KMS-11 (cell line): ENCODE measurements at regions not wholly inside any gene's neighbourhood (a gene's known extent, or its start where the extent isn't known, plus 50 kb on each side); places are given as distances from the start of the nearest gene placed in this dataset.
"Not testable (repeated sequence)": the region's sequence is repeated elsewhere in the genome, so short reads cannot be mapped to it uniquely, and the experiment has no call there.

Experiments
- H2AFZ ChIP-seq: fragments of 200-600 bp; sonication (generic); 2 replicates; pipeline ENCODE4 v1.6.1; 2016; ENCODE audit warnings: antibody characterized with exemption, mixed run types, low read depth
- H3K27ac ChIP-seq: fragments of 200-600 bp; sonication (generic); 2 replicates; pipeline ENCODE4 v1.6.1; 2016; ENCODE audit warnings: mild to moderate bottlenecking, mixed run types
- H3K27me3 ChIP-seq: fragments of 200-600 bp; sonication (generic); 2 replicates; pipeline ENCODE4 v1.6.1; 2017; ENCODE audit warnings: mild to moderate bottlenecking, low read depth, mixed run types, moderate library complexity; ENCODE audit not compliant: insufficient read depth
- H3K36me3 ChIP-seq: fragments of 200-600 bp; sonication (generic); 2 replicates; pipeline ENCODE4 v1.6.1; 2017; ENCODE audit warnings: mild to moderate bottlenecking, mixed run types; ENCODE audit not compliant: insufficient read depth
- H3K4me1 ChIP-seq: fragments of 200-600 bp; sonication (generic); 2 replicates; pipeline ENCODE4 v1.6.1; 2016; ENCODE audit warnings: mild to moderate bottlenecking, low read depth, mixed run types; ENCODE audit not compliant: poor library complexity, severe bottlenecking
- H3K4me2 ChIP-seq: fragments of 200-600 bp; sonication (generic); 2 replicates; pipeline ENCODE4 v1.7.0; 2016; ENCODE audit warnings: mild to moderate bottlenecking, mixed run types
- H3K4me3 ChIP-seq: fragments of 200-600 bp; sonication (generic); IDR thresholded peaks from 2 replicates; pipeline ENCODE4 v1.6.1; 2017; ENCODE audit warnings: low read depth, low read length, mixed read lengths; ENCODE audit not compliant: insufficient read depth
- H3K79me2 ChIP-seq: fragments of 200-600 bp; sonication (generic); 2 replicates; pipeline ENCODE4 v1.6.1; 2016; ENCODE audit warnings: low read depth, mixed run types; ENCODE audit not compliant: insufficient read depth
- H3K9ac ChIP-seq: fragments of 200-600 bp; sonication (generic); 2 replicates; pipeline ENCODE4 v1.6.1; 2016; ENCODE audit warnings: mild to moderate bottlenecking, mixed run types
- H4K20me1 ChIP-seq: fragments of 200-600 bp; sonication (generic); 2 replicates; pipeline ENCODE4 v1.6.1; 2016; ENCODE audit warnings: mild to moderate bottlenecking, mixed run types; ENCODE audit not compliant: insufficient read depth
- TF ChIP-seq, protein P1 (sequence below): fragments of 200-600 bp; sonication (generic); conservative IDR thresholded peaks from 2 replicates; pipeline ENCODE4 v1.6.1; 2017; ENCODE audit warnings: low read depth, mild to moderate bottlenecking, antibody characterized with exemption, low read length, moderate library complexity, mixed read lengths

DNA sequence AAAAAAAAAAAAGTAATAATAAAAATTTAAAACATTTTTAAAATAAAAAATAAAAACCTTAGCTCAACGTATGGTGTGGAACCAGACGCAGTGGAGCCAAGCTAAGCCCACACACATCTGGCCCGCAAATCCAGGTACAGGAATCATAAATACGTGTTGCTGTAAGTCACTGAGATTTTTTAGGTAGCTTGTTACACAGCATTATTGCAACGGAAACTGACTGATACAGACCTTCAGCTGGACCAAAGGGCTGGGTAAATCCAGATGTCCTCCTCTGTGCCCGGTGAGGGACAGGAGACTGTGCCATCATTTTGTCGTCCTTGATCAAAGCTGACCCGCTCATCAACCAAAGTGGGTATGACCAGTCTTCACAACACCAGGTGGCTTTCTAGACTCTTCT is 104.9 kb downstream of the TMEM130 start:
- H4K20me1 ChIP-seq: no peaks in the 10 kb centered on the region
- H3K27ac ChIP-seq: no peak overlapping the region
- H2AFZ ChIP-seq: no peak overlapping the region
- no peaks in the 10 kb centered on the region for H3K36me3 ChIP-seq
- no peaks in the 10 kb centered on the region for H3K79me2 ChIP-seq
- no peak overlapping the region for H3K4me2 ChIP-seq
- TF ChIP-seq, protein P1, sequence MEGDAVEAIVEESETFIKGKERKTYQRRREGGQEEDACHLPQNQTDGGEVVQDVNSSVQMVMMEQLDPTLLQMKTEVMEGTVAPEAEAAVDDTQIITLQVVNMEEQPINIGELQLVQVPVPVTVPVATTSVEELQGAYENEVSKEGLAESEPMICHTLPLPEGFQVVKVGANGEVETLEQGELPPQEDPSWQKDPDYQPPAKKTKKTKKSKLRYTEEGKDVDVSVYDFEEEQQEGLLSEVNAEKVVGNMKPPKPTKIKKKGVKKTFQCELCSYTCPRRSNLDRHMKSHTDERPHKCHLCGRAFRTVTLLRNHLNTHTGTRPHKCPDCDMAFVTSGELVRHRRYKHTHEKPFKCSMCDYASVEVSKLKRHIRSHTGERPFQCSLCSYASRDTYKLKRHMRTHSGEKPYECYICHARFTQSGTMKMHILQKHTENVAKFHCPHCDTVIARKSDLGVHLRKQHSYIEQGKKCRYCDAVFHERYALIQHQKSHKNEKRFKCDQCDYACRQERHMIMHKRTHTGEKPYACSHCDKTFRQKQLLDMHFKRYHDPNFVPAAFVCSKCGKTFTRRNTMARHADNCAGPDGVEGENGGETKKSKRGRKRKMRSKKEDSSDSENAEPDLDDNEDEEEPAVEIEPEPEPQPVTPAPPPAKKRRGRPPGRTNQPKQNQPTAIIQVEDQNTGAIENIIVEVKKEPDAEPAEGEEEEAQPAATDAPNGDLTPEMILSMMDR: no peak
- H3K4me1 ChIP-seq: no peaks in the 10 kb centered on the region
- no peak overlapping the region for H3K4me3 ChIP-seq
- no peaks in the 10 kb centered on the region; the same call in 1 of the 2 replicates for H3K27me3 ChIP-seq
- H3K9ac ChIP-seq: no peak overlapping the region

DNA sequence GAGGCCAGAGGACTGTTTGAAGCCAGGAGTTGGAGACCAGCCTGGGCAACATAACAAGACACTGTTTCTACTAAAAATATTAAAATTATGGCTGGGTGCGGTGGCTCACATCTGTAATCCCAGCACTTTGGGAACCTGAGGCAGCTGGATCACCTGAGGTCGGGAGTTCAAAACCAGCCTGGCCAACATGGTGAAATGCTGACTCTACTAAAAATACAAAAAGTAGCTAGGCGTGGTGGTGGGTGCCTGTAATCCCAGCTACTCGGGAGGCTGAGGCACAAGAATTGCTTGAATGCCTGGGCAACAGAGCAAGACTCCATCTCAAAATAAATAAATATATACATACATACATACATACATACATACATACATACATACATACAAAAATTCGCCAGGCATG is 99.7 kb downstream of the TMEM130 start:
- H3K79me2 ChIP-seq, H3K4me1 ChIP-seq, H2AFZ ChIP-seq, H3K27ac ChIP-seq, H3K36me3 ChIP-seq, H3K9ac ChIP-seq, H4K20me1 ChIP-seq, H3K27me3 ChIP-seq, H3K4me3 ChIP-seq, H3K4me2 ChIP-seq: not testable (repeated sequence)

DNA sequence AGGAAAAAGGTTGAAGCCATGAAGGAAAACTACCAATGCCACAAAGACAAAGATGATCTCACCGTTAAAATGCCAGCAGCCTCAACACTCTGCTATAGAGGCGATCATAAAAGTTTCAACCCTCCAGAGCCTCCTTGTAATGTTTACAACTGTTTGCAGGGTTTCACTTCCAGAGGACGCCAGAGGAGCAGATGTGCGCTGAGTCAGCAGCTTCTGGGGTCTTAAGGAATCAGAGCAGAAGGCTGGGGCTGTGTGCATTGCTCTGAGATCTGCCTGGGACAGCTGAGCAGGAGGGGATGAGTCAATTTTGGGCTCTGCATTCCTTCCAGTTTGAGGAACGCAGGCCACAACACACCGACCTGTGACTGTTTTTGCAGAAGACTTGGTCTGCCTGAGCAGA is 98.3 kb downstream of the TMEM130 start:
- Histone ChIP-seq H3K4me2 (no peak overlapping the region), H3K4me3 (no peak overlapping the region), H2AFZ (no peak overlapping the region), H3K36me3 (no peaks in the 10 kb centered on the region), H3K27ac (no peak overlapping the region), H3K27me3 (no peaks in the 10 kb centered on the region), H3K9ac (no peak overlapping the region), H4K20me1 (no peaks in the 10 kb centered on the region), H3K79me2 (no peaks in the 10 kb centered on the region), H3K4me1 (no peaks in the 10 kb centered on the region)
- TF ChIP-seq, protein P1: no peak

DNA sequence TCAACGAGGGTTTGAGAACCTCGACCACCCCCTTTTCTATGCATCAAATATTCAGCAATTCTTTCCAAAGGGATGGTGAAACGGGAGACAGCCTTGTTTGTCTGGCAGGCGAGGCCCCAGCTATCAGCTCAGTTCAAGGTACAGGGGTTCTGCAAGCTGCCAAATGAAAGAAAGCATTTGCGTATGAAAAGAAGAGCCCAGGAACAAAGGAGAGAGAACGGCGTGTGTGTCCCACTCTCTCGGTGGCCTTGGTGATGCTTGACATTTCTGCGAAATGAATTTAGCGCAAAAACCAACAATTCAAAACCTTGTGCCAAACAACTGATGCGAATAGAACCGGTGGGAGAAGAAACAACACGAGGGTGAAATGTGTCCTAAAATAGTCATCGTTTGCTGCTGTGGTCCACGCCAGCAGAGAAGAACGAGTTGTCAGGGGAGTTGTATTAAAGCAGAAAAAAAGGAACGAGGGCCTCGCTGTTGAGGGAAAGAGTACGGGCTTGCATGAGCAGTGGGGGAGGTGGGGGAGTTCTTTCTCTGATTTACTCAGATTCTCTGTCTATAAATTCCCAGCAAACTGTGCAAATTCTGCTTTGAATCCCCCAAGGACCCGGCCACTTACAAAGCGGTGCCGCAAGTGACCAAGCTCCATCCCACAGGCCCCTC is 97.7 kb downstream of the TMEM130 start:
- Histone ChIP-seq H4K20me1 (no peaks in the 10 kb centered on the region), H2AFZ (no peak overlapping the region), H3K4me1 (no peaks in the 10 kb centered on the region), H3K36me3 (no peaks in the 10 kb centered on the region), H3K27me3 (no peaks in the 10 kb centered on the region), H3K4me3 (no peak overlapping the region), H3K79me2 (no peaks in the 10 kb centered on the region), H3K9ac (no peak overlapping the region), H3K27ac (no peak overlapping the region), H3K4me2 (no peak overlapping the region)
- TF ChIP-seq, protein P1: no peak

DNA sequence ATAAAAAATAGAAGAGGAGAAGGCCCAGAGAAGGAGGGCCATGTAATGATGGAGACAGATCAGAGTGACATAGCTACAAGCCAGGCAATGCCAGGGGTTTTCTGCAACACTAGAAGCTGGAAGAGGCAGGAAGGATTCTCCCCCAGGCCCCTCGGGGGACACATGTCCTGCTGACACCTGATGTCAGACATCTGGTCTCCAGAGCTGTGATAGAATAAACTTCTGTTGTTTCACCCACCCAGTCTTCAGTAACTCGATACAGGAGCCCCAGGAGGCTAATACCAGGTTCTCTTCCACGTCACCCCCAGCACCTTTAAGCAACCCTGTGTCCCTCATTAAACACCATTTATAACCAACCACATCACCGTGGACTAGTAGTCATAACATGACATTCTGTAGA is 94.9 kb downstream of the TMEM130 start:
- TF ChIP-seq, protein P1: no peak
- H3K4me1 ChIP-seq: no peaks in the 10 kb centered on the region
- H3K4me2 ChIP-seq: no peak overlapping the region
- no peak overlapping the region for H2AFZ ChIP-seq
- no peak overlapping the region for H3K9ac ChIP-seq
- H3K27ac ChIP-seq: no peak overlapping the region
- H3K27me3 ChIP-seq: no peaks in the 10 kb centered on the region
- no peaks in the 10 kb centered on the region for H3K79me2 ChIP-seq
- H3K4me3 ChIP-seq: no peak overlapping the region
- no peaks in the 10 kb centered on the region for H3K36me3 ChIP-seq
- no peaks in the 10 kb centered on the region for H4K20me1 ChIP-seq
